Right lobe of liver (tissue), 4 donors: ENCODE measurements at regions not wholly inside any gene's neighbourhood (a gene's known extent, or its start where the extent isn't known, plus 50 kb on each side); places are given as distances from the start of the nearest gene placed in this dataset.

Experiments
- CTCF ChIP-seq, 4 donors: fragments of 200-600 bp in 3 of 4; fragments of 450-650 bp in 1 of 4; IDR thresholded peaks; one replicate each; pipeline versions ENCODE4 v1.5.1 to v1.8.0; 2016 to 2022; ENCODE audit warnings: antibody characterized with exemption in 4 of 4, mild to moderate bottlenecking in 2 of 4
- POLR2A ChIP-seq: fragments of 450-650 bp; IDR thresholded peaks from one replicate; pipeline ENCODE4 v1.6.1; 2017; ENCODE audit warnings: antibody characterized with exemption, mild to moderate bottlenecking
- donor health status: DM: no; HTN: no; CAD: no.
- donor health status: DM: no; HTN: no; CAD: no.
- donor health status: DM: no; HTN: yes; CAD: no.

DNA sequence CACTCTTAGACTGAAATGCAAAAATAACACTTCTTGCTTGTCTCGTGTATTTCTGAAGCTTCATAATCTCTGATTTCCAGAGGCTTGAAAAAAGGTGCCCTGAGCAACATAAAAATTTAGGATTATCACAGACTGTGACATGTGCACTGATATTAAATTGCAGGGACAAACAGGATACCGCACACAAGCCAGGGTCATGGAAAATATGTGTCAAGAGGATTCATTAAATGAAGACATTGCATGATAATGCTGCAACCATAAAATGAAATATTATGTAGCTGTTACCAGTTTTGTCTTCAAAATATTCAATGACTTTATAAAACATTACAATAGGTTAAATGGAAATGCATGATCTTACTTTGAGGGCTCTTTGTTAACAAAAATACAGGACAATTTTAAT is 328.0 kb downstream of the KCTD8 start:
- TF ChIP-seq CTCF (IDR thresholded peaks at IDR 0.05): no peak
- TF ChIP-seq POLR2A: no peak
